WTC11 (cell line): ENCODE measurements at regions not wholly inside any gene's neighbourhood (a gene's known extent, or its start where the extent isn't known, plus 50 kb on each side); places are given as distances from the start of the nearest gene placed in this dataset.

Experiments
- ESRRA ChIP-seq: sonication (generic); formaldehyde crosslinking; IDR thresholded peaks from 2 replicates; pipeline ENCODE4 v1.8.1; 2022; ENCODE audit warnings: mild to moderate bottlenecking, missing genetic modification reagents, borderline replicate concordance
- GTF2I ChIP-seq: fragments of 250-450 bp; sonication (Bioruptor Pico); conservative IDR thresholded peaks from 2 replicates; pipeline ENCODE4 v1.4.0; 2021; ENCODE audit warnings: mild to moderate bottlenecking
- JAZF1 ChIP-seq: fragments of 250-450 bp; sonication (Bioruptor Pico); IDR thresholded peaks from 2 replicates; pipeline ENCODE4 v1.9.0; 2021; ENCODE audit warnings: moderate library complexity, mild to moderate bottlenecking, inconsistent platforms
- STAT6 ChIP-seq: sonication (generic); formaldehyde crosslinking; conservative IDR thresholded peaks from 2 replicates; pipeline ENCODE4 v1.8.1; 2023; ENCODE audit warnings: mild to moderate bottlenecking, low read depth, missing genetic modification reagents, moderate library complexity
- TCF7 ChIP-seq: sonication (generic); formaldehyde crosslinking; IDR thresholded peaks from 2 replicates; pipeline ENCODE4 v1.8.0; 2022; ENCODE audit warnings: mild to moderate bottlenecking, low read depth, missing genetic modification reagents, moderate library complexity
- ZNF263 ChIP-seq: sonication (generic); formaldehyde crosslinking; IDR thresholded peaks from 2 replicates; pipeline ENCODE4 v1.8.1; 2022; ENCODE audit warnings: low read depth, mild to moderate bottlenecking, moderate library complexity, missing genetic modification reagents
- TF ChIP-seq, protein P1 (sequence below): fragments of 200-600 bp; IDR thresholded peaks from 2 replicates; pipeline ENCODE4 v1.8.0; 2022; ENCODE audit warnings: antibody characterized with exemption
- TF ChIP-seq, protein P2 (sequence below): sonication (generic); formaldehyde crosslinking; IDR thresholded peaks from 2 replicates; pipeline ENCODE4 v1.8.1; 2022; ENCODE audit warnings: mild to moderate bottlenecking, missing genetic modification reagents, moderate library complexity, borderline replicate concordance

GRCh38 chr18:30134020-30134419 is 908.5 kb downstream of the DSC3 start:
- TF ChIP-seq, protein P1, sequence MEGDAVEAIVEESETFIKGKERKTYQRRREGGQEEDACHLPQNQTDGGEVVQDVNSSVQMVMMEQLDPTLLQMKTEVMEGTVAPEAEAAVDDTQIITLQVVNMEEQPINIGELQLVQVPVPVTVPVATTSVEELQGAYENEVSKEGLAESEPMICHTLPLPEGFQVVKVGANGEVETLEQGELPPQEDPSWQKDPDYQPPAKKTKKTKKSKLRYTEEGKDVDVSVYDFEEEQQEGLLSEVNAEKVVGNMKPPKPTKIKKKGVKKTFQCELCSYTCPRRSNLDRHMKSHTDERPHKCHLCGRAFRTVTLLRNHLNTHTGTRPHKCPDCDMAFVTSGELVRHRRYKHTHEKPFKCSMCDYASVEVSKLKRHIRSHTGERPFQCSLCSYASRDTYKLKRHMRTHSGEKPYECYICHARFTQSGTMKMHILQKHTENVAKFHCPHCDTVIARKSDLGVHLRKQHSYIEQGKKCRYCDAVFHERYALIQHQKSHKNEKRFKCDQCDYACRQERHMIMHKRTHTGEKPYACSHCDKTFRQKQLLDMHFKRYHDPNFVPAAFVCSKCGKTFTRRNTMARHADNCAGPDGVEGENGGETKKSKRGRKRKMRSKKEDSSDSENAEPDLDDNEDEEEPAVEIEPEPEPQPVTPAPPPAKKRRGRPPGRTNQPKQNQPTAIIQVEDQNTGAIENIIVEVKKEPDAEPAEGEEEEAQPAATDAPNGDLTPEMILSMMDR, result no peak
- no peak for TF ChIP-seq TCF7
- no peak for TF ChIP-seq ESRRA
- no peak for TF ChIP-seq JAZF1 (CRISPR knock-in tag)
- TF ChIP-seq, protein P2, sequence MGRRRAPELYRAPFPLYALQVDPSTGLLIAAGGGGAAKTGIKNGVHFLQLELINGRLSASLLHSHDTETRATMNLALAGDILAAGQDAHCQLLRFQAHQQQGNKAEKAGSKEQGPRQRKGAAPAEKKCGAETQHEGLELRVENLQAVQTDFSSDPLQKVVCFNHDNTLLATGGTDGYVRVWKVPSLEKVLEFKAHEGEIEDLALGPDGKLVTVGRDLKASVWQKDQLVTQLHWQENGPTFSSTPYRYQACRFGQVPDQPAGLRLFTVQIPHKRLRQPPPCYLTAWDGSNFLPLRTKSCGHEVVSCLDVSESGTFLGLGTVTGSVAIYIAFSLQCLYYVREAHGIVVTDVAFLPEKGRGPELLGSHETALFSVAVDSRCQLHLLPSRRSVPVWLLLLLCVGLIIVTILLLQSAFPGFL (CRISPR knock-in tag), result no peak
- TF ChIP-seq GTF2I (CRISPR knock-in tag), result no peak
- TF ChIP-seq ZNF263 (CRISPR knock-in tag), result no peak
- no peak for TF ChIP-seq STAT6 (CRISPR knock-in tag)
